ENCODE measurements at regions not wholly inside any gene's neighbourhood (a gene's known extent, or its start where the extent isn't known, plus 50 kb on each side); places are given as distances from the start of the nearest gene placed in this dataset.
"Not testable (repeated sequence)": the region's sequence is repeated elsewhere in the genome, so short reads cannot be mapped to it uniquely, and the experiment has no call there.

DNA sequence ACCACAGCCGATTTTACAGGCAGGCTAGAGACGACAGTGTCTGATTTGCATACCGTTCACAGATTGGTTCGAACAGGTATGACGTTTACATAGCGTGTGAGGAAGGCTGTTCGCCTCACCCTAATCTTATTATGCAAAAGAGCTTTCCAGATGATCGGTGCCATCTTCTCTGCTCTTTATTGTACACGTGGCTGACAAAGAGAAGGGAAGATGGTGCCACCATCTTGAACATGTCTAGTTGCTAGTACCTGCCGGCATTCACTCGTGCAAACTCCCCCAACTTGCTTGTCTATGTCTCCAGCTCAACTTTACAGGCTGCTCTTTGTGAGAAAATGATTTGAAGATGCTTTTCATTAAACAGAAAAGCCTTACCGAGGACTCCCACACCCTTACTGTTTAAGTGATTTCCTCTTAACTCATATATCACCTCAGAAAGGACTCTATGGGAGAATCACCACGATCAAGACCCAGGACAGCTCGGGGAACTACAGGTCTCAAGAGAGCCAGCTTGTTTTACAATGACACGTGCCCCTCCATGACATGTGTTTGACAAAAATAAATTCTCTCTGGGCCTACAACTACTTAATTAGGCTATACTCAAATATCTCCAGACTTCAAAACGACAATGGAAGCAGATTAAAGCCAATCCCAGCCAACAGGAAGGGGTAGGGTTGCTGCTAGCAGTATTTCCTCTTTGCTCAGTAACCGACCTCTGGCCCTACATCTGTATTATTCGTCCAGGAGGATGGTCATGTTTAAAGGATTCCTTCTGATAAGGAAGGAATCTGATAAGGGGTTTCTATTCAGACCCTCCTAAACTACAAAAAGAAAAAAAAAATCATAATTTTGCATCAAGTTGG lies 480.6 kb downstream of the TMEM114 start:
- DNase-seq: no peak

DNA sequence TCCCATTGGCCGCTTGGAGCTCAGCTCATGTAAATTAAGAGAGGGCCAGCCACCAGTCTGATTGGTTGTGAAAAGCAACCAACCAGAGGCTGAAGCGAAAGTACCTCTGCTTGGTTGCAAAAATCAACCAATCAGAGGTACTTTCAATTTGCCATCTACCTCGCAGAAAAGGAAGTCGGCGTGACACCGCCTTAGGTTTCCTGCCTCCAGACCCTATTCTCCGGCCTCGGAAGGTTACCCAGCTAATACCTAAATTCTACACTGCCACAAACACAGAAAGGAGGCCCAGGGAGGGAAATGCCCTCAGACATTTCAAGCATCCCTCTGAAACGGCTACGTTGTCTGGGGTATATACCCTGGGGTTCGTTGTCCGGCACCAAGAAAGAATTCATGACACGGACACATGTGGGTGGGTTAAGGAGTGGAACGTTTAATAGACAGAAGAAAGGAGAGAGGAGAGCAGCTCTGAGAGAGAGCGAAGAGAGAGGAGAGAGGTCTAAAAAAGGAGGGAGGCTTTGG lies 481.3 kb downstream of the TMEM114 start:
- DNase-seq: no peak

DNA sequence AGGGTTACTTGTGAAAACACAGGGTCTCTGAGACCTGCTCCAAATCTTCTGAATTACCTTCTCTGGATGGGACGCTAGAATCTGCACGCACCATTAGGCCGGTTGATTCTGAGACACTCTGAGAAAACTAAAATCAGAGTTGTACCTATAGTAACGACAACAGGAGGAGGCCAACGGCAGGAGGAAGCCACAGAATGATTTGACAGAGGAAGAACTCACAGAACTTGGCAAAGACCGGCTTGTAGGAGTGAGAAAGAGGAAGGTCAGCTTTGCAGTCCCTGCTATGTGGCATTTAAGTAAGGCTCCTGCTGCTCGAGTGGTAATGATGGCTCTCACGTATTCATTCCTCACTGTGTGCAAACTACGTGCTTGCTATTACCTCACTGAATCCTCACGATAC lies 483.0 kb downstream of the TMEM114 start:
- no peak for DNase-seq

DNA sequence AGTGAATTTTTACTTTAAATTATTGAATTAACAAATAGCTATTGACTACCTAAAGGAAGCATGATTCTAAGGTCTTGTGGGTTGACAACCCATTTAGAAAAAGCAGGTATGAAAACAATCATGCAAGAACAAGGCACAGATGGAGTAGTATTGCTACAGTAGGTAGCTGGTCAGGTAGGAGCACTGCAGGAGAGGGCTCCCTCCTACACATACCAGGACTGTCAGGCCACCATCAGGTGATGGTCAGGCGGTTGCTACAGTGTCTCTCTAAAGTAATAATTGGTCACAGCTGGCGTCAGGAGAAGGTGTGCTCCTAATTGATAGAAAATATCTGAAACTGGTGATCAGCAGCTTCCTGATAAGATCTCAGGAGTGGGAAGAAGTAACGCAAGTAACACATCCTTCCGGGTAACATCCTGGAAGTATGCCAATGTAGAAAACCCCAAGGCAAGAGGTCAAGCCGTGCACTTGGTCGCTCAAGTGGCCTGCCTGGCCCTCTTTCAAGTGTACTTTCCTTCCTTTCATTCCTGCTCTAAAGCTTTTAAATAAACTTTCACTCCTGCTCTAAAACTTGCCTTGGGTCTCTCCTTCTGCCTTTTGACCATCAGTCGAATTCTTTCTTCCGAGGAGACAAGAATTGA lies 486.5 kb downstream of the TMEM114 start:
- no peak for DNase-seq

DNA sequence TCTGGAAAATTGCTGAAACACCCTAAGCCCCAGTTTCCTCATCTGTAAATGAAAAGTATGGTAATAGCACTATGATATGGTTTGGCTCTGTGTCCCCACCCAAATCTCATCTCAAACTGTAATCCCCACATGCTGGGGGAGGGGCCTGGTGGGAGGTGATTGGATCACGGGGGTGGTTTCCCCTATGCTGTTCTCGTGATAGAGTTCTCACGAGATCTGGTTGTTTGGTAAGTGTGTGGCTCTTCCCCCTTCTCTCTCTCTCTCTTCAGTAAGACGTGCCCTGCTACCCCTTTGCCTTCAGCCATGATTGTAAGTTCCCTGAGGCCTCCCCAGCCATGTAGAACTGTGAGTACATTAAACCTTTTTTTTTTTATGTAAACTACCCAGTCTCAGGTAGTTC lies 490.7 kb downstream of the TMEM114 start:
- no peak for DNase-seq

DNA sequence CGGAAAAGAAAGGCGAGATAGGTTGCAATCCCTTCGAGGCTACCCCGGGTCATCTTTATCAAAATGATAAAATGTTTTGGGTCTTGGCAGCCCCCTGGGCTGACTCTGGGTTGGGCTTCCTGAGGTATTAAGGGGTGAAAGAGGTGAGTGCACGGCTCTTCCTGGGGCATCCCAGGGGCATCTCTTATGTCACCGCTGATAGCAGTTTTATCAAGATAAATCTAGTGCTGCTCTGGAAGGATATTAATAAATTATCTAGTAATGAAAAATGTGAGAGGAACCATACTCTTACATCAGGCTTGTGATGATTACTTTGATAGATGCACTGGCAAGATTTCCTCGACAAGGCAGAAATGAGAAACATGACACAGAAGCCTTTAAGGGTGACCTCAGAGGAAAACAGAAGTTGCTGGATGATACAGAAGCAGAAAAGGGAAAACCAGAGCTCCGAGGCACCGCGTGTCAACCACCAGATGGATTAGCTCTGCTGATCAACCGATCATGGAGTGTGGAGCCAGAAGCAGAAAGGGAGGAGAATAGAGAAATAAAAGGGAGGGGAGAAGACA lies 491.3 kb downstream of the TMEM114 start:
- DNase-seq: no peak

DNA sequence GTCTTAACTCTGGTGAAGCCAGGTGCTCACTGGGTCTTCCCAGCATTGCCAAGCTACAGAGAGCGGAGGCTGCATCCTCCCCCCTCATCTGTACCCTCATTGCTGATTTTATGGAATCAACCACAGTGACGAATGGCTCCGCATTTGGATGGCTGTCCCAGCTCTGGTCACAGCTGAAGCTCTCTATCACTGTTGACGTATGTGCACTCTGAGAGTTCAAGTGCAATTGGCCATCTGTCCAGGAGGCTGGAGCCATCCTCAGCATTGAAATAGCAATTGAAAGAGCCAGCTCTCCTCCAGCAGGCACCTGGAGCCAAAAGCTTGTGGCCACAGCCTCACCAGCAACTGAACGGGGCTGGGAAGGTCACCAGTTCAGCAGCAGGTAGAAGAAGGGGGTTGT lies 494.1 kb downstream of the TMEM114 start:
- no peak for DNase-seq

DNA sequence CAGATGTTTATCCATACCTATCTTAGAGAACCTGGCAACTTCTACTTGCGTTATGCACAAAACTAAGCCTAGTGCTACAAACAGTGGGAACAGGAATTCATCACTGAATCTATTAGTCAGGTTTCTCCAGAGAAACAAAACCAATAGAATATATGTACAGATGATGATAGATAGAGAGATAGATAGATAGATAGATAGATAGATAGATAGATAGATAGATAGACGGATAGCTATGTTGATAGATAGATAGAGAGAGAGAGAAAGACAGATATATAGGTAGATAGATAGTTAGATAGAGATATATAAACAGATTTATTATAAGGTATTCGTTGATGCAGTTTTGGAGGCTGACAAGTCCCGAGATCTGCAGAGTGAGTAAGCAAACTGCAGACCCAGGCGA lies 495.6 kb downstream of the TMEM114 start:
- no peak for DNase-seq

DNA sequence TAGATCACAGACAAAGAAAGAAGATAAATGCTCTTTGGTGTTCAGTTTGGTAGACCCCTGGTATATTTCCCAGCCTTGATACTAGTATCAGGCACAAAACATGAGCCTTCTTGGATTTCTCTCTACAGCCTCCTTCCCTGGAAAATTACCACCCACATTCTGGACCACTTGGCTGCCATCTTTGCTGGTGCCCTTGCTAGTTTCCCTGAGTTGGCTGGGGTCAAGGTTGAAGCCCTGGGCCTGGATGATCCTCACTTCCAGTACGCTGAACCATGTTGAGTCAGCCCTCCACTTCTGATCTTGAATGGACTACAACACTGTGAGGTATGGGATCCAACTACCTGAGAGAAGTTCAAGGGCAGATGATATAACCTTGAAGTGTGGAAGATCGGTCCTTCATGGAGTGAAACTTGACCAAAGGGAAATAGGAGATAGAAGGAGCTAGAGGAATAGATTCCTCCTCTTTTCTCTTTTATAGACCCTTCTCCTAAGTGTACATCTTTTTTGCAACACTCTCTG lies 501.4 kb downstream of the TMEM114 start:
- no peak for DNase-seq

DNA sequence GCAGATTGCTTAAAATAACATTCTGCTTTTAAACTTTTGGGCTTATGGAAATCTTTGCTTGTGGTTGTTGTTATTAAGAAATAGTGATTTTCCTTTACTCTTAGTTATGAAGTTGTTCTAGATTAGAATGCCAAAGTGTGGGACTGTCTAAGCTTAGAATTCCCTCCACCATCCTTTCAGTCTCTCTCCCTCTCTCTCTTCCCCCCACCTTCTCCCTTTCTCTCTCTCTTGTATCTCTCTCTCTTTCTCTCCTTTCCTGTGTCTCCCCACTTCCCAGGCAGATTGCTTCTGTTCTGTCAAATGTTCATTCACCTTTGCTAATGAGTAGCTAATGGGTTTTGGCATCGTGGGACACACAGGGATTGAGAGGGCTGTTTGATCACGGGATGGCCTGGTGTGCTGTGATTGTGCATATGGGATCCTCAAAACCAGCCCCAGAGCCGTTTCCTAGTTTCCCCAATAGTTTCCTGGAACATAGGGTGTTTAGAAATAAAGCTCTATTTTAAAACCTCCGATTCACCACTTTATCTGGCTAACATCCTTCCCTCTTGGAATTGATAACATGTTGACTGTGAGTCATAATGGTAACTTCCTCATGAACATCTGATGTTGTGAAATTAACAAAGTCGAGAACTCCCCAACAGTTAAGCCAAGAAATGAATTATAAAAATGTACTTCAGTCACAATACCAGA lies 502.6 kb downstream of the TMEM114 start:
- DNase-seq: no peak

DNA sequence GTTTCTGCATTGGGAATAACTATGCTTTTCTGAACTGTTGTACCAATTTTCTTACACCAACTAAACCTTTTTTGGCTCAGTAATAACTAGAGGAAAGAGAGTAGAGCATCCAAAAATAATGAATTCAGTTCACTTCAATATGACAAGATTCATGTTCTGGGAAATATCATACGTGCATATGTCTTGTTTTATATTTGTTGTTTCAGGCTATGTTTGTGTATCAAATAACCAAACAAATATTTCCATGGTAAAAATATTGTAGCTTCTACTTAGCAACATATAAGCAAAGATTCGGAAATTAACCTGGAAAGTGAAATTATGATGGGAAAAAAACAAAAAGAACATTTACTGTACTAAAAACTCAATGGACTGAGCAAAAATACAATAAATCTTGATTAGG lies 503.2 kb downstream of the TMEM114 start:
- DNase-seq: no peak

DNA sequence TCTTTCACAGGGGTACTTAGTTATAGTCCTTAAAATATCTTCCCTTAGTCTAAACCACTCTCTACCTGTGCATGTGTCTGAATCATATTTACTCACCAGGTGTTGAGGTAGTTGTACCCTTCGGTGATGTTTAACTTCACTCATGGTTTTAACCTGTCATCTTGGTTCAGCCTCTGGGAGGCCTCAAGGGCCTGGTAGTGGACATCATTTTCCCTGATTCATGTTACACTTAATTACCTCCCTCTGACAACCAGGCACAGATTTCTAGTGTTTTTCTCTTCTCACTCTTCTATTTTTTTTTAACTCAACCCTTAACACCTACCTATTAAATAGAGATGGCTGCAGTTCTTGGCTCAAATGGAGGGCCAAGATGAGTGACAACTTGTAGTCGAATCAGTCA lies 505.4 kb downstream of the TMEM114 start:
- DNase-seq: no peak

DNA sequence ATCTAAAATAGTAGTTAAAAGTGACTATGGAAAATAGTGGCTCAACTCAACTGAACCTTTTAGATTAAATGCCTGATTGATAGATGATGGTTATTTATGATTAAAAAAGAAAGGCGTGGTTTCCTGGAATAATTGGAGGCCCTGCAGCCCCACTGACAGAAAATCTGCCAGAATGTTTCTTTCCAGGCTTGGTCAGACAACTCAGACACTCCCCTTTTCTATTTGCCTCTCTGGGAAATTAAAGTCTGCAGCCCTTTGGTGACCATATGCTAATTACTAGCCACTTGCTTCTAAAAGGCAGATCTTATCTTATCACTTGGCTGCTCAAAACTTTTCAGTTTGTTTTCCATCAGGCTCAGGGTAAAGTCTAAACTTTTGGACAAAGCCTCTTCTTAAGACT lies 506.0 kb downstream of the TMEM114 start:
- DNase-seq: no peak

DNA sequence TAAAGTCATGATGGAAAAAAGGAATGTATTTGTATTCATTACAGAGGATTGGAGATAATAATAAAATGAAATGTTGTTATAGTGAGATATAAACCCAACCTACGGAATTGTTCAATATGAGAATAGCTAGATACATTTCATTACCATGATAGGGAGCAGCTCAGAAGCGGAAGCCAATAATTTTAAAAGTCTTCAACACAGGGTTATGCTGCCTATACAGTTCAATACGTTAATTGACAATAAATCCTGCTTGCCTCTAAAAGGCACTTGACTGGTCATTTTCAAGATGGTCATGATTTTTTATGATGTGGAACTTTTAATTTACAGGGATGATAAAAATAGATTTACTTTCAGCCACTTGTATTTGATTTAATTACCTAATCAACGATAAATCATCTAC lies 506.8 kb downstream of the TMEM114 start:
- DNase-seq: no peak

DNA sequence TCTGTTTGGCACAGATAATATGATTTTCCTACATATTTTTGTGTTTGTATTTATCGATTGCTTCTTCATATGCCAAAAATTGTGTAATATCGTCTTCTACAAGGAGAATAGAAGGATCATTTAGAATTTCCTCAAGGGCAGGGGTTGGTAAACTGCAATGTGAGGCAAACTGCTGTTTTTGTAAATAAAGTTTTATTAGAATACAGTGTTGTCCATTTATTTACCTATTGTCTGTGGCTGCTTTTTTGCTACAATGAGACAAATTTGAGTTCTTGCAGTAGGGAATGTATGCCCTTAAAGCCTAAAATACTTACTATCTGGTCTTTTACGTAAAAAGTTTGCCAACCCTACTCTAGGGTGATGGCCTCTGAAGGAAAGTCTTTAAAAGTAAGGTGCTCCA lies 509.5 kb downstream of the TMEM114 start:
- DNase-seq: no peak

DNA sequence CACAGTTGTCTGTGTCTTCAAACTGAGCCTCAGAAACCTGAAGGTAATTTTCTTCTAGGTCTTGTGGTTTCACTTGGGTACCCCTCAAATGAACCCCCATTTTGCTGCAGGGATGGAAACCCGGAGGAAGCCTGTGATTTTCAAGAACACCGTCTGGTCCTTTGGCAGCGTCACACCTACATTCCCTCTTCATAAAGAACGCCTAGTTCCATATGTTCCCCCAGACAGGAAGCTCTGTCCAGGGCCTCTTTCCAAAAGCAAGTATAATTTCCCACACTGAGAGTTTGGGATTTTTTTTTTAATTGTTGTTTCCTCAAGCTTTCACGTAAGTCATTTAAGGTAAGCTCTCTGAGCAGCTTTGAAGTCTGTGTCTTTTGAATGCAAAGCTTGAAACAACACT lies 515.0 kb downstream of the TMEM114 start:
- no peak for DNase-seq

DNA sequence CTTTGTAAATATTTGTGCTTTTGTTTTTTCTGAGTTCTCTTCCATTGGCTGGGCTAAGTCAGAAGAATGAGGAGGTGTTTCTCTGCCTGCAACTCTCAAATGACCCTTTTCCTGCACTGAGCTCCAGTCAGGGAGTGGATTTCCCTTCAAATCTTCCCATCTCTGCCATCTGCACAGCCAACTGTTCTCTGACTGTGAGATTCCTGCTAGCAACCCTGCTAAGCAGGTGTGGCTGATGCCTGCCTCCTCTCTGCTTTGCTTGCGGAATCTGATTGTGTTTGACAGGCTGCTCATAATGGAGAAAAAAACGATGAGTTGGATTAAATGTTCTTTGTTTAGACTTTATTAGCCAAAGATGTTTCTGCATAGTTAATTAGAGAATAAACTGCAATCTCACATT lies 519.8 kb downstream of the TMEM114 start:
- DNase-seq: no peak

DNA sequence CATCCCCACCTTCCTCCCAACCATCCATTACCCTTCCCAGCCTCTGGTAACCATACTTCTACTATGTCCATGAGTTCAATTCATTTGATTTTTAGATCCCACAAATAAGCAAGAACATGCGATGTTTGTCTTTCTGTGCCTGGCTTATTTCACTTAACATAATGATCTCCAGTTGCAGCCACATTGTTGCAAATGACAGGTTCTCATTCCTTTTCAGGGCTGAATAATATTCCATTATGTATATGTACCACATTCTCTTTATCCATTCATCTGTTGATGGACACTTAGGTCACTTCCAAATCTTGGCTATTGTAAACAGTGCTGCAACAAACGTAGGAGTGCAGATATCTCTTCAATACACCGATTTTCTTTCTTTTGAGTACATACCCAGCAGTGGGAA lies 522.1 kb downstream of the TMEM114 start:
- DNase-seq: not testable (repeated sequence)

DNA sequence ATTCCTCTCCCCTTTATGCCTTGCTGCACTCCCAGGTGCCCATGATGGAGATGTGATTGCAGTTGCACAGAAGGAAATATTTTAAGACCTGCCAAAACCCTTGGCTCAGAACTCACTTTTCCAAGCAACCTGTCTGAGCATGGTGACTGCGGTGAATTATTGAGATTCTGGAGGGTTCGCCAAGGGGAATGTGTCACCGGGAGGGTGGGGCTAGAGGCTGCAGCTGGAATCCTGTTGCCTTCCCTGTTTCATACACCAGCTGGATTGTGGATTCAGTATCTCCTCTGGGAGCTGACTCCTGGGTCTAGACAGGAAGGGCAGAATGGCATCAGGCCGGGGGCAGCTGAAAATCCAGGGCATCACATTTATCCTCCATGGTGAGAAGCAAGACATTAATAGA lies 527.2 kb downstream of the TMEM114 start:
- no peak for DNase-seq

DNA sequence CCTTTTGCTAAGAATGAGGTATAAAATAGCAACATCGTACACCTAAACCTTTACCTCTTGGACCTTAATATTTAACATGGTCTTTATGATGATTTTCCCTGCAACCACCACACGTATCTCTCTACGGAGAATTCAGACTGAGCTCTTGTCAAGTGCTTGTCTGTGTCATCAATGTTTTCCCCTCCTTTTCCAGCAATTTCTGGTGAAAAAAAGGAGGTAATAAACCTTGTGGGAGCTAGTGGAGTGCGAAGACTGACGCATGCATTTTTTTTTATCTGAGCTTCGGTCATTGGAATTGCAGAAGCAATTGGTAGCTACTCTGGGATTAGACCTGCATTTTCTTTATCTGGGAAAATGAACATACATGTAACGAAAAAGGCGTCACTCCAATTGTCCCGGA lies 527.6 kb downstream of the TMEM114 start:
- DNase-seq: no peak

DNA sequence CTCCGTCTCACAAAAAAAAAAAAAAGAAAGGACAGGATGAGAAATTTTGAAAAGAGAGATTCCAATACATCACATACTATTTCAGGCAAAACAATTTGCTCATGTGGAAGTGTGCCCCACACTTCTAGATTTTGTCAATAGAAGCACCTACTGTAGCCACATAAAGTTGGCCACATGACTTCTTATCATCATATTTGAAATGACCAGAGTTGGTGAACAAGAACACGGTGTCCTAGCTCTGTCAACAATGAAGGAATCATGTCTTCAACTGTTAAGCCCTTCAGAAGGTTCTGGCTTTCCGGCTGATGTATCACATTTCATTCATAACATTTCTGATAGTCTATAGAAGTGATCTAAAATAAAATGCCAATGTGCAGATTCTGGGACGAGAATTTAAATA lies 534.5 kb downstream of the TMEM114 start:
- DNase-seq: no peak

DNA sequence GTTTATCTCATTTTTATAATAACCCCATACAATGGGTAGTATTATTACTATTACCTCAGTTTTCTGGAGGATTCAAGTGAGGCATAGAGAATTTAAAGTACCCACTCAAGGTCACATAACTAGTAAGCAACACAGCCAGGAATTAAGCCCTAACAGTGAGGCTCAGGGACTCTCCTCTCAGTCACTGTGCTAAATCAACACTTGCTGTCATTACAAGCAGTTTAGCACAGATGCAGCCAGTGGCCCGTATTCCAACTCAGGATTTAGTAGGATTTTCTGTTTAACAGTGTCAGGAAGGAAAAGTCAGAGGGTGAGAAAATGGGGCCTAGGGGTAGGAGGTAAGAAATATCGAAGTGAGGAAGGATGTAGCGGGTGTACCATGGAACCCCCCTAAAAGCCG lies 536.9 kb downstream of the TMEM114 start:
- no peak for DNase-seq

DNA sequence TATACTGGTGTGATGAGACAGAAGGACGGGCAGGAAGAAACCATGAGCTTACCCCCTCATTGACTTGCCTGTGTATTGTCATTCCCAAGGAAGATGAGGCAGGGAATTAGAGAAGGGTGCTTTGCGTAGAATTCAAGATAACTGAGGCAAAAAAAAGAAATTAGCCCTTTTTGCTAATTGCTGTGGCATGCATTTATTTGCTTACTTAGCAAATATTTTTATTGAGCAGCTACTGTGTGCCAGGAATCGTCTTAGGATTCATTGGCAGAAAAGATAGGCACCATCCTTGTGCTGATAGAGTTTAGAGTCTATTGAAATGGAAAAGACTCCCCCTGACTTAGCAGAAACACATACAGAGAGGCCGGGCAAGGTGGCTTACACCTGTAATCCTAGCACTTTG lies 541.9 kb downstream of the TMEM114 start:
- no peak for DNase-seq

Measured in stimulated activated CD8-positive, alpha-beta memory T cell treated with anti-CD3 and anti-CD28 coated beads, Interleukin-4, amount 100 ng/mL, for 48 hours (primary cell).